HuH-7 (cell line): ENCODE measurements at regions not wholly inside any gene's neighbourhood (a gene's known extent, or its start where the extent isn't known, plus 50 kb on each side); places are given as distances from the start of the nearest gene placed in this dataset.
A peak's percentile ranks its signal among the peaks of the same experiment; 100 is the strongest.

Experiments
- DNase-seq: peaks from one replicate; pipeline ENCODE4 v3.0.0; 2011; ENCODE audit warnings: low spot score

DNA sequence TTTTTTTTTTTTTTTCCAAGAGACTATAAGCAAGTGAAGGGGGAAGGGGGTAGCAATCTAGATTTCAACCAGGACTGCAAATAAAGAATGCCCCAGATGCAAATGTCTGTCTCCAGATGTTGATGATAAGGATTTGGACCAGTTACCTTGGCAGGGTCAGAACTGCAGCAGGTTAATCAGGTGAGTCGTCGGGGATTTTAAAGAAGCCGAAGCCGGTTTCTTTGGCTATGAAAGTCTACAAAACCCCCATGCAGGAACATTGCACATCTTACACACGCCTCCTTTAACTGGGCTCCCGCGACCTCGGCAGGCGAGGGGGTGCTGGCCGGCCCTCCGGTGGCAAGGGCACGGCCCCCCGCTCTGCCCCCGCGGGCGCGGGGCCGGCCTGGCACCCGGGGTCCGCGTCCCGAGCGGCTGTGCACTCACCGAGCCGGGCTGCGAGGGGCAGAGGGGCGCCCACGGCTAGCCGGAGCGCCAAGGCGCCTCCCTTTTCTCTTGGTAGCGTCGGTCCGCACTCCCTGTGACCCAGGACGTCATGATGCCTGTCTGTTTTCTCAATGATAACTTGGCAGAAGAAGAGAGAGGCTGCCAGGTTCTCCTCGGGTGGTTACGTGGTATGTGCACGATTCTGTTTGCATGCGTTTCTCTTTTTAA, 366.3 kb upstream of the ESRRG start:
- no peak for DNase-seq

DNA sequence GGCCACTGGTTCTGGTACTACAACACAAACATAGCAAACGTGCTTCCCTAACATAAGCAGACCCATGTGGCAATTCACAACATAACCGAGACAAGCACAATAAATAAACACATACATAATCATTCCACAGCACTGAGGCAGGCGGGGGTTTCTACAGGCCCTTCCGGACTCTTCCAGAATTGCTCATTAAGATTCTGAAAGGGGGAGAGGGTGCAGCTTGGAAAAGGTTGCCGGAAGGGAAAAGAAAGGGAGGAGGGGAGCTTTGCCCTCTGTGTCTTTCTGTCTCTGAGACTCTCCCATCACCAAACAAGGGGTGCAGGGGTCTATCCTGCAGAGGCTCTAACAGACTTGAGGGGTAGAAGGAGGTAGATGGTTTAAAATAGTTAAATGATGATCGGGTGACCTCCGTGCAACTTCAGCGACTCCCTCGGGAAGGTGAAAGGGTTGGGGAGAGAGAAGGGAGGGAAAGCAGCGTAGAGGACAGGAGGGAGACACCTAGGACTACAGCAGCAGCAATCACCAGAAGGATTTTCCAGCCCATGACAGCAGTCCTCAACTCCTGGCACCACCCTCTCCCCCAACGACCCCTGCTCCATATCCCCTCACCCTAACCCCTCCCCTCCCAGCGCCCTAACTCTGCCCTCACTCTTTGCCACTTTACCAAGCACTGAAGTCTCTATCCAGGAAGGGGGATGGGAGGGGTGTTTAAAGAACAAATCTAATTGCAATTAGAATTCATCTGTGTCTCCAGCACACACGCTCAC, 365.5 kb upstream of the ESRRG start:
- no peak for DNase-seq

DNA sequence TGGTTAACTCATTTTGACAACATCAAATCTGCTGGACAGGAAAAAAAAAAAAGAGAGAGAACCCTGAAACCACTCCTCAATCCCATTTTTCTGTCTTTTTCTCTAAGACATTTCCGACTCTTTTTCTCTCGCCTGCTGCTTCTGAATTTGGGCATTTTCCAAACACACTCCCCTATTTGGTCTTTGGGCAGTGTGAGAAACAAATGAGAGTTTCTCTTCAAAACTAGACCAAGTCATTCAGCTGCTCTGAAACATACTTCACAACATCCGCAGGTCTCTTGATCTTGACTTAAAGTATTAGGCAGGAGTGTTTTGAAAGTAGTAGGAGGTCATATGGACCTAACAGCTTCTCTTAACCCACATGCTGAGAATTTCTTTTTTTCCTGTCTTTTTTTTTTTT, 364.8 kb upstream of the ESRRG start:
- DNase-seq = no peak

DNA sequence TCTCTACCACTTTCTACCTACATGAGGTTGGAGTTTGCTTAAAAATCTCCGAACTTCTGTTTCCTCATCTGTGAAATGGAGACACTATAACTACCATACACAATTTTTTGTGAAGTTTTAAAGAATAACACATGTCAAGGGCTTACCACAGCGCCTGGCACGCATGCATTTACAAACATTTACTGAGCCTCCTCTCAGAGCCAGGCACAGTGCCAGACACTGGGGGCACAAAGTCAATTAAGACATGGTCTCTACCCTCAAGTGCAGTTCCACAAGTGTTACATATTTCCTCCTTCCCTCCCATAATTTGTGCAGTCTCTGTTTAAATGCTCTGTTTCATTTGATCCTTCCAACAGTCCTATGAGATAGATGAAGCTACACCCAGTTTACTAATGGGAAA, 356.4 kb upstream of the ESRRG start:
- DNase-seq = no peak

DNA sequence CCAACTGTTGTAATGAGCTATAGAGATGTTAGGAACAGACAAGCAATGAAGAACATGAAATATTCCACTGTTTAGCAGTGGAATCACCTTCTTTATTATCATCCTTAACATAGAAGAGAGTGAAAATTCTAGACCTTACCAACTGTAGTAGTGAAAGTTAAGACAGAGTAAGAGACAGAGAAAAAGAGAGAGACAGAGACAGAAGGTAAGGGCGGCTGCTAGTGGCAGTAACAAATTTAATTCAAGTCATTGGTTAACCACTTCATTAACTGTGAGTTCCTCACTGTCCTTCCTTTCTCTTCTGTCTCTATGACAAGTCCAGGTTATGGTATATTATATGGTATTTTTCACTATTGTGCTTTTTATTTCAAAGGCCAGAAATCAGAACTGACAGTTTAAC, 355.7 kb upstream of the ESRRG start:
- no peak for DNase-seq

DNA sequence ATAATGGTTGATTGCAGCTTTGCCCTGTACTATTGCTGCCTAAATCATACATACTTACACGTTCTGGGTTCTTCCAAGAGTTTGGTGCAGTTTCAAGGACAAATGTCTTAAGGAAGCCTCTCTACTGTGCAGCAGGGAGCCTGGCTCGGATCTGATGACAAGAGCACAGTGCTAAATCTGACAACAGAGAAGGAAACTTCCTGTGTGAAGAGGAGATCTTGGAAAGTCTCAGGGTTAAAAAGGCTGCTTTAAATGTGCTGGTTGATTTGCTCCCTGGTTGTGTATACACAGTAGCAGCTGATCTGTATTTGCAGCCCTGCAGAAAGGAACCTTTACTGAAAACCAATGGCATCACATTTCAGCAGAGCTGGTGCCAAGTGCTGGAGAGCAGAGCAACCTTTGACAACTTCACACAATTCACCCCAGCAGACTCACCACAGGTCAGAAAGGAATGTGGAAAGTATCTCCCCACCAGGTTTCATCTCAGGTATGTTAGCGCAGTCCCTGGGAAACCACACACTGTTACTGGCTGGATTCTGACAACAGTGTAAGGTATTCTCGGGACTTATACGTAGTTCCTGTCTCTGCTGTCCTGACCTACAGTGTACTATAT, 355.0 kb upstream of the ESRRG start:
- DNase-seq = no peak

DNA sequence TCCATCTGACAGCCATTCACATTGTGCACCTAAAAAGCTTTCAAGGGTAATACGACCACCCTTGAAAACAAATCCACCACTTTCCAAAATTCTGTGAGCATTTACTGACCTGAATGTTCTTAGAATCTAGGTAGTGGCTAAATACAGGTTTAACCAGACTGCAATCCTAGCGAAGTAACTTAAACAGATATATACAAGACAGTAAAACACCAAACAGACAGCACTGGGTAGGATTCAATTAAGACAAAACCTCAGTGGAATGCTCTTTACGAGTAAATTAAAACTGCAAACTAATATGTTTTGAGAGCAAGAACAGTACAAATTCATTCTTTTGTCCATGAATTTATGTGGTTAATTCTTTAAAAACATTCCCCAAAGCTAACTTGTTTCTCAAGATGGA, 354.2 kb upstream of the ESRRG start:
- DNase-seq = no peak

DNA sequence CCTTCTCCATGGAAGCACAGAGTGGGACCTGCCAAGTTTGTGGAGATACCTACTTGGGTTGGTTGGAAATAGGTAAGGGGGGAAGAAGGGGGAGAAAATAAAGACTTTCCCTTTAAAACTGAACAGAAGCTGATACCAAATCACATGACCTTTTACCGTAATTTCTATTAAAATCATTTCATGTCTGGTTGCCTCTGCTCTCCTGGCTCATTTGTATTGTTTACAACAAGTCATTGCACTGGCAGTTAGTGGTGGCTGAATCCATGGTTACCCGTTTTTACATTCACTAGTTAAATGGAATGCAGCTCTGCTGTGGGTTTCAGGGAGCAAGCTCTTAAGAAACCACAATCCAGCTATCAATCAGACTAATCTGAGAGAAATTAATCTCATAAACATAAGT, 353.7 kb upstream of the ESRRG start:
- DNase-seq = no peak

DNA sequence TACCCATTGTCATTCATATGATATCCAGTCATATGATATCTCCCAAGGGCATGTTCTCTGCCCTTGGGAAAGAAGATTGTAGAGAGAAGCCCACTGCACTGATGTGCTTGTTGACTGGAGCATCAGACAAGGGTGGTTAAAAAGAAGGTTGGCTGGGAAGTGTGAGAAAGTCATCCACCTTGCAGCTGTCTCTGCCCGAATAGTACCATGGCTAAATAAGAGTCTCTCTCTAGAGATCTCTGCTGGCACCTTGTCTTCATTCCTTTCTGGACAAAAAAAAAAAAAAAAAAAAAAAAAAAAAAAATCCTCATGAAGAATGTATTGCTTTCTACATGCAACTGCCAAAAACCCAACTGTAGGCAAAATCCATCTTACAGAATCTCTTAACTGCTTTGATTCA, 349.7 kb upstream of the ESRRG start:
- no peak for DNase-seq

DNA sequence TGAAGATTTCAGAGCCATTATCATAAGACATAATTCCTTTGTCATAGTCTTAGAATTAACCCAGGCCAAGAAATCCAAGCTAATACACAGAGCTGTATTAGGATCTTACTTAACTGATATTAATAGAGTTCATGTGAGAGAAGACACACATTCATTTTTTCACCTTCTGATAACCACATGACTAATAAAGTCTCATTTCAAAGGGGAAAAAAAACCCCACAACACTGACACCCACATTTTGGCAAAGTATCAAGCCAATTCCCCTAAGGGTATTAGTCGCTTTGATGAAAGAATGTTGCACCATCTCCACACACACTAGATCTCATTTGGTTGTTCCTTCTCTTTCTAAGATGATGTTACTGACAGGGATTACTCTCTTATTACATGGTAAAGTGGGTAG, 344.4 kb upstream of the ESRRG start:
- DNase-seq = no peak

DNA sequence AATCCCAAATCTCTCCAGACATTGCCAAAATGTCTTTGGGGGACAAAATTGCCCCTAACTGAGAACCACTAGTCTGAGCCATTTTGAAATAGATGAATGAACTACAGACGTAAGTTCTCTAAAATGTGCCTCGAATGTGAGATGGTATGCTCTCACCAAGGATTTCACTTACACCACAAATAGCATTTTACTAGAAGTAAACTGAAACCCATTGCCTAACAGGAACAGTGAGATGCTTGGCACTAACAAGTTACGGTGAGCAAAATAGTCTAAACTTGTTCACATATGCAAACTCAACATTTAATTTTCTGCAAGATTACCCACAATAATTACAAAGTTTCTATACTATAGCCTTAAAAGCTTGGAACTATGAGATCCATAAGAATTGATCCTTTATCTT, 343.6 kb upstream of the ESRRG start:
- no peak for DNase-seq

DNA sequence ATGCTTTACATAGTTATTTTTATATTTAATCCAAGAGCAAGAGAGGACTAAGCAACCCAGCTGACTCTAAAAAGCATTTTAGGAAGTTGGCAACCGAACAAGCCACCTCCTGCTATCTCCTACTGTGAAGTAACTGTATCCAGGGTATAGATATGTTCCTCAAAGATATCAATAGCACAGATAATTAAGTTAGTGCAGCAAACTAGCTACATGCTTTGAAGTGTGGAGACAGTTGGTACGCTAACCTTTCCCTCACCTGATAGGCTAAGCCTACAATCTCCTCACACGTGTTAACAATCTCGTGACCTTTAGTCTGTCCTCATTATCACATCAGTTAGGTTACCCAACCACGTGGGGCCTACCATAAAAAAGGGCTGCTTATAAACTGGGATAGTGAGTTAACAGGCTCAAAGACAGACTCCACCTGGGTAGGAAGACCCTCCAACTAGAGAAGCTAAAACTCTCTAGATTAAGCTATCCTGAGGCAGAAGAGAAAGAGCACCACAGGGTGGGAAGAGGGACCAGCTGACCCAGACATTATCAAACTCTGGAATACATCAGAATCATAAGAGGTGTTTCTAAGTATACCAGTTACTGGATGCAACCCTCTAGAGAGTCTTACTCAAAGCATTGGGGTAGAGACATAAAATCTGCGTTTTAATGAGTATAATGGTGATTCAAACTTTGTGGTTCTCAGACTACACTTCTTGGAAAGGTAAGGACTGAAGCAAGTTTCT, 340.1 kb upstream of the ESRRG start:
- peak; percentile 24 for DNase-seq

DNA sequence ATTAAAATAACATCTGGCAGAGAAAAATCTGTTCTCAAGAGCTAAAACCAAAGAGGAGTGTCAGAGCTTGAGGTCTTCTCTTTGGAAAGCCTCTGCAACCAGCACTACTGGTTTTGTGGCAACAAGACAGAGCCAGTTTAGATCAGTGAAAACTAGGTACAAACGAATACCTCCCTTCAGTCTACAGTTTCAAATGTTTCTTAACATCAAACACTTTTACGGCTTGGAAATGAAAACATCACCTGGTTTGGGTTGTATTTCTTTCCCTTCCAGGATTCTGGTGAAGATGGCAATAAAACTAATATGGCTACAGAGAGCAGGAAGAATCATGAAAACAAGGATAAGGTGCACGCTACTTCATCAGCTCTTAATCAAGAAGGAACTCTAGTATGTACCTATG, 339.4 kb upstream of the ESRRG start:
- DNase-seq = no peak

DNA sequence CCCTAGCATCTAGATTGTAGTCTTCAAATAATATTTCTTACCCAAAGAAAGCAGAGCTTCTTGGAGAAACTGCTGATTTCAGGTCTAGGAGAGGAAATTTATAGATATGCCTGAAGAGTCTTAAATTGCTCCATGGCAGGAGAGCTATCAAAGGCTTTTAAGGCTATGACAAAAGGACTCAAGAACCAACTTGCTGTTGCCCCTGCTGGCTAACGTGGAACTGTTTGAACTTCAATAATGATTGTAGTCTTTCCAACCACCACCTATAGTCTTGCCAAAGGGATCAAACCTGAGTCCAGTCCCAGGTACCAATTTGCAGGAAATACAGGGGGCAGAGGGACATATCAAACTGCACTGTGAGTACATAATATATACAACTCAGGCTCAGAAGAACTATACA, 336.2 kb upstream of the ESRRG start:
- no peak for DNase-seq

DNA sequence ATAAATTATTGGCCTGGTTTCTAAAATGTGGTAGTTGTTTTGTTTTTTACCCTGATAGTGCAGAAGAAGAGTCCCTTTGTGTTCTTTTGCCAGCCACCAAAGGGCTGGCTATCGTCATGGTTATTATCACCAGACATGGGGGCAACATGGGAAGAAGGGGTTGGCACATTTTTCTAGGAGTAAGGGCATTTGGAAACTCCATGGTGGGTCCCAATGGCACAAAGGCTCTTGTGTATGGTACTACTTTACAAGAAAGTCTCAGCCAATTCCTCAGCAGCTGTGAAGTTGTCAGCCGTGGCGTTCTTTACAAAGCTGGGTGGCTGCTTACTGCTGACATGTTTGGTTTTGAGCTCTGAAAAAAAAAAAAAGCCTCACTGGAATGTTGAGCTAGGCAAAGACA, 330.4 kb upstream of the ESRRG start:
- DNase-seq = no peak

DNA sequence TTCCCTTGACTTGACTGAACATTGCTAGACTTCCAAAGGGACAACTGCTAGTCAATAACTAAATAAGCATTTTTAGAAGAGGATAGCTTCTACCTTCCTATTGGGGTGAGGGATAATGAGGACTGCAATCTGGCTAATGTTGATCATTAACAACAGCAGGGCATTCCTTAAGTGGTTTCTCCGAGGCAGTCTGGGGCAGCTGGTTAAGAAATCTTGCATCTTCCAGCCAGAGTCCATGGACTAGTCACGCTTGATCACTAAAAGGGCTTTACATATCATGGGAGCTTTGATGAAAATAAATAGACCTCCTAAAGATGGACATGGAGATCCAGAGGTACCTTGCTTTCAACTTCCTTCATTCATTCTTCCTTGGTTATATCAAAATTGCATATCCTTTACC, 329.4 kb upstream of the ESRRG start:
- DNase-seq = no peak

DNA sequence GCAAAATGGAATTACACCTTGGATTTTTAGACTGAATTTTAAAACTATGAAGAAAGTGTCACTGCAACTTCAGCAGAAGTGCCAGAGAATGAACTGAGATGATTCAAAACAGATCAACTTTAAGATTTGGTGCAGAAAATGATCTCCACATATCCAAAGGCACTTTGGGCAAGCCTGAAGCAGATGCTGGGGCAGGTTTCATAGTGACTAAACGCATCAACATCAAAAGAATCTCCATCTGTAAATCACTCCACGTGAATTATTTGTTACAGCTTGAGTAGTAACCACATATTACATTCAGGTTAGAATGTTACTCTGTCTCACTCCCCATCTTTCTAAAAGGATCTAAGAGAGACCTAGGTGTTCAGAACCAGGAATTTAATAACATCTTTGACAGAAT, 329.0 kb upstream of the ESRRG start:
- DNase-seq = no peak

DNA sequence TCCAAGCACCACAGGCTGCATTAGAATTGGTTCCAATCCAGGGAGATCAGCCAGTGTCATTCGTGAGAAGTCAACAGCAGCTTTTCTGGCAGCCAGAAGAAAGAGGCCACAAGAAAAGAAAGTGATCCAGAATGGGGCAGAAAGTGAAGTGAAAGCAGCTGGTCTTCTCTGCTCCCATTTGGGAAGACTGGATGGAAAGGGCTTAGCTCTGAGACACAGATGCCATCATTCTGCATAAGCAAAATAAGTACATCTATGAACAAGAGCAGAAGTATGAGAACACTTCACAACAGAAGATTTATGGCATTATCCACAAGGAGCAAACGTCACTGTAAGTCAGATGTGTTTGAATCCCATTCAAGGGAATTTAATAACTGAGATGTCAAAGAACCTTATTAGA, 326.5 kb upstream of the ESRRG start:
- DNase-seq = no peak

DNA sequence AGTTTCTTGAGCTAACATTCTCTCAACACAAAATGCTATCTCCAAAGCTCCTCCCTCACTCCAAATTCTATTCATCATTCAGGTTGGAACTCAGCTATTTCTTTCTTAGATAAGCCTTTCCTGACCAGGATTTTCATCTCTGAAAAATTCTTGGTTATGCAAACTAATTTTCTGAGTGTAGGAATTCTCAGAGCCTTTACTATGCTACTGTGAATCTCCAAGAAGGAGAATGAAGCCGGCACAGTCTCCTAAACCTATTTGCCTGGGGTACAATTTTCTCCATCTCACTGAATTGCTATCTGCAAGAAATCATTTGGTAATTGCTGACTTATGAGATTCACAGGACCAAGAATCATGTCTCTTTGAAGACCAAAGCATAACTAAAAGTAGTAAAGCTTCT, 325.9 kb upstream of the ESRRG start:
- no peak for DNase-seq

DNA sequence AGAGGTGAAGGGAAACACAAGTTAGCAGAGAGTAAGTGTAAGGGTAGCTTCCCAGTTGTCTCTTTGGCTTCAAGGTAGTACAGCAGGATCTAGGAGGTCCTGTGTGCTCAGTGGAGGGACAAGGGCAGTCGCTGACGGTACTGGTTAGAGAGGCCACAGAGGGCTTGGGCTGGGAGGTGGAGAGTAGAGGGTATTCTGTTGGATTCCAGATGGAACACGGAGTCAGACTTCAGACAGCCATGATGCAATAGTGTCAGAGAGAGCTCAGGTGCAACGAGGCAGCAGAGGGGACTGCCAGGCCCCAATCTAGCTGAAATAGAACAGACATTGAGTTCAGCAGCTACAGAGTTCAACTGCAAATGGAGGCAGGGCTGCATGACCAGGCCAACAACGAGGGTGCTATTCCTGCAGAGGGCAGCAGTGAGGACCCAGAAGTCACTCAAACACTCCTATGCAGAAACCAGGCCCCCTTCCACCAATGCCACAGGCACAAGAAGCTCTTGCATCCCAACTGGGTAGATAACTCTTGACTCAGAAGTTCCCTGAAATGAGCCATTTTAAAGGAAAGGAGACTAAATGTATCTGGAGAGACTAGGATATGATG, 325.0 kb upstream of the ESRRG start:
- DNase-seq = peak; percentile 57

DNA sequence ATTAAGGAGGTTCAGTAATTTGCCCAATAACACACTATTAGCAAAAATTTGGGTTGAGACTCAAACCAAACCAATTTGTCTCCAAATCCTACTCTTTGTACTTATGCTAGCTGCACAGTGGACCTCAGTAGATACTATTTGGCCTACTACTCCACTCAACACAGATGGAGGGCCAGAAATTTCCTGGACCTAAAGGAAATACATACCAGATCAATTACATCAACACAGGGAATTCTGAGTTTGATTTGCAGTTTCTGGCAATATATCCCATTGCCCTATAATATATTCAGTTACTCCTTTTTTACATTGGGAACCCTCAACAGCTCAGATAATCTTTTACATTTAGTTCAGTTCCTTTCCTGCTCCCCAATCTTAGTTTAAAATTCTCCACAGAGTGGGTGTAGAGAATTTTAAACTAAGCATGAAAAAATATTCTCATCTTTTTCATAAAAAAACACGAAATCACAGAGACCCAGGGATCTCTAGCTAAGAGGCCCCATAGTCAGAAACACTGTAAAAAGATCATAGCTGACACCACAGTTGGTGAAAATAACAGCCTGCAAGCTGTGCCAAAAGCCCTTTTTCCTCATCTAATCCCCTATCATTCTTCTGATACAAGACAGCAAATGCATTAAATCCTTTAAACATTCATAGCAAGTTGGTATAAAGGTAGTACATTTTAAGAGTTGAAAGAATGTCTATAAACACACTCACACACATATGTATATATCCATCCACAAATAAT, 317.7 kb upstream of the ESRRG start:
- no peak for DNase-seq

DNA sequence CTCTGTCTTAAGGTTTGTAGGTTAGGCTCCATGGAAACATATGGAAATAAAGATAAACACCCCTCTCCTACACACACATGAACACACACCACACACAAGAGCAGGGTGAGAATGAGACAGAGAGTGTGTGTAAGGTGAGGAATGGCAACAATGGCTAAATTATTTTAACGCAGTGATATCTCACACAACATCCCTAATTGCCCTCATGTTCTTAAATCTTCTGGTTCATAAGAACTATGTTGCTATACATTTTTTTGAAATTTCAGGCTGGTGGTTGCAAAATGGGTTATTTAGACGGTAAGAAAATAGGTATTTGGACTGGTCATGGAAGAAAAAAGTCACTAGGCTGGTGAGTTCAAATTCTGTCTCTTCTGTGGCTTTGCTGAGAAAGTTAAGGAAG, 316.7 kb upstream of the ESRRG start:
- no peak for DNase-seq
